ENCODE measurements at regions not wholly inside any gene's neighbourhood (a gene's known extent, or its start where the extent isn't known, plus 50 kb on each side); places are given as distances from the start of the nearest gene placed in this dataset.

- intact Hi-C loops (cut with micrococcal nuclease; ENCODE audit: unreplicated experiment) (no loop called here), in situ Hi-C loops (cut with MboI) (no loop called here)
- Histone ChIP-seq H3K79me2 (ENCODE audit: control insufficient read depth, insufficient read depth, low read length) (no peaks in the 10 kb centered on the region), H2AFZ (ENCODE audit: control insufficient read depth, low read depth, low read length) (no peak overlapping the region), H3K4me2 (ENCODE audit: control insufficient read depth, insufficient read depth) (no peak overlapping the region), H3K4me3 (no peak overlapping the region), H3K27ac (ENCODE audit: control insufficient read depth, insufficient read depth) (no peak overlapping the region), H3K27me3 (replicated peaks in 1 of 2; ENCODE audit: control insufficient read depth in 2 of 2, insufficient read depth in 2 of 2, low read length in 1 of 2) (no peaks in the 10 kb centered on the region), H3K4me1 (ENCODE audit: control insufficient read depth, insufficient read depth, low read length) (no peaks in the 10 kb centered on the region), H3K9me3 (replicated peaks; ENCODE audit: control insufficient read depth, insufficient read depth, low read length) (no peaks in the 10 kb centered on the region; the same call in 2 of the 3 replicates), H3K36me3 (ENCODE audit: control insufficient read depth in 2 of 2, insufficient read depth in 2 of 2, low read length in 1 of 2) (no peaks in the 10 kb centered on the region), H3K9ac (ENCODE audit: control insufficient read depth, insufficient read depth, low read length) (no peak overlapping the region), H4K20me1 (ENCODE audit: control insufficient read depth, insufficient read depth) (no peaks in the 10 kb centered on the region)
- ATAC-seq (no peak), DNase-seq (ENCODE audit: low read depth, low spot score) (no peak), FAIRE-seq (no peak)
- TF ChIP-seq IKZF2 (IDR thresholded peaks at IDR 0.05) (no peak), NFIC (IDR thresholded peaks at IDR 0.05; ENCODE audit: low read depth, low read length) (no peak), CEBPB (IDR thresholded peaks at IDR 0.05; ENCODE audit: borderline replicate concordance in 1 of 2, low read depth in 2 of 2, low read length in 2 of 2) (no peak), SMAD1 (IDR thresholded peaks at IDR 0.05; ENCODE audit: low read depth, partially characterized antibody) (no peak), PKNOX1 (IDR thresholded peaks at IDR 0.05) (no peak), TAF1 (IDR thresholded peaks at IDR 0.05; ENCODE audit: borderline replicate concordance, low read depth, low read length) (no peak), TARDBP (IDR thresholded peaks at IDR 0.05; ENCODE audit: borderline replicate concordance) (no peak), PML (IDR thresholded peaks at IDR 0.05; ENCODE audit: low read length) (no peak)
- TF ChIP-seq, protein P1, sequence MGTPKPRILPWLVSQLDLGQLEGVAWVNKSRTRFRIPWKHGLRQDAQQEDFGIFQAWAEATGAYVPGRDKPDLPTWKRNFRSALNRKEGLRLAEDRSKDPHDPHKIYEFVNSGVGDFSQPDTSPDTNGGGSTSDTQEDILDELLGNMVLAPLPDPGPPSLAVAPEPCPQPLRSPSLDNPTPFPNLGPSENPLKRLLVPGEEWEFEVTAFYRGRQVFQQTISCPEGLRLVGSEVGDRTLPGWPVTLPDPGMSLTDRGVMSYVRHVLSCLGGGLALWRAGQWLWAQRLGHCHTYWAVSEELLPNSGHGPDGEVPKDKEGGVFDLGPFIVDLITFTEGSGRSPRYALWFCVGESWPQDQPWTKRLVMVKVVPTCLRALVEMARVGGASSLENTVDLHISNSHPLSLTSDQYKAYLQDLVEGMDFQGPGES (IDR thresholded peaks at IDR 0.05) = no peak
- no TSS peak for BruUV-seq (replicated peaks)
- WGBS (ENCODE audit: insufficient coverage, insufficient replicate concordance, low lambda C conversion rate, missing lambda C conversion rate) = 26% methylated on average over 4 of the region's 4 CpGs
- ChIA-PET POLR2A (no interaction called here), RAD21 (ENCODE audit: unreplicated experiment) (no interaction called here), SMC1A (ENCODE audit: uncharacterized antibody, unreplicated experiment) (no interaction called here), CTCF (no interaction called here)
These were observed 275.0 kb downstream of the CBLN4 start for GRCh38 chr20:55730321-55730720.

Measured in GM12878 (cell line).